ENCODE measurements at regions not wholly inside any gene's neighbourhood (a gene's known extent, or its start where the extent isn't known, plus 50 kb on each side); places are given as distances from the start of the nearest gene placed in this dataset.

DNA sequence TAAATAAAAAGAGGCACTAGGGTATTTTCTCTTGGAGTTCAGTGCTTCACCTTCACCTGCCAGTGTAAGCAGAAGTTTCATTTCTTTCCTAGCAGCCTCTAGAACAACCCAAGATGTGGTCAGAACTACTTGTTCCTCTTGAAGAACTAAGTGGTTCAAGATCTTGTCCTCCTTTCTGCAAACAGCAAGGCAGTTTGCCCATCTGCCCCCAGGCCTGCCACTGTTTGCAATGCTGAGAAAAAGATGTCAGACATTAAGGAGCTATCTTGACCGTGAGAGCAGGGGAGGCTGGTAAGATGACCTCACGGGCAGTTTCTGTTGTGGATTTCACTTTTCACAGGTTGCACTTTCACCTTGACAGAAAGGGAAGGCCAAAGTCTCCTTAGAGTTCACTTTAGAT is 52.0 kb upstream of the KLF4 start:
- no peak overlapping the region for H2AFZ ChIP-seq (replicated peaks; ENCODE audit: low read length, poor library complexity)
- CTCF ChIA-PET, result no interaction called here
- intact Hi-C loops (cut with micrococcal nuclease) (no loop called here), dilution Hi-C loops (cut with HindIII; ENCODE audit: low sequenced_read_pairs, unreplicated experiment) (no loop called here), in situ Hi-C loops (cut with MboI; ENCODE audit: low sequenced_read_pairs) (no loop called here)
- no peak overlapping the region for H3K23ac ChIP-seq (ENCODE audit: low read depth, low read length)
- peaks cover 2% of the 10 kb centered on the region; the same call in 1 of the 2 replicates for H3K4me1 ChIP-seq (ENCODE audit: control insufficient read depth, insufficient read depth, low read length)
- no peak overlapping the region for H3K4me2 ChIP-seq (ENCODE audit: low read depth, low read length)
- H2BK5ac ChIP-seq (ENCODE audit: low read depth, low read length, poor library complexity, severe bottlenecking), result no peak overlapping the region
- ATAC-seq (ENCODE audit: low read depth) (no peak), DNase-seq (no peak)
- H2BK15ac ChIP-seq (ENCODE audit: low read depth, low read length), result no peak overlapping the region
- WGBS, 2 experiments (ENCODE audit: extremely low coverage in 2 of 2, insufficient read length in 1 of 2), result 47% methylated on average over 2 of the region's 2 CpGs; no CpG with 5 or more reads in 1 of the 2 experiments
- H4K5ac ChIP-seq (ENCODE audit: low read depth, low read length), result no peak overlapping the region
- no peaks in the 10 kb centered on the region for H3K9me1 ChIP-seq (ENCODE audit: insufficient read depth, low read length)
- H3K27ac ChIP-seq (ENCODE audit: insufficient read depth, low read length), result no peak overlapping the region
- no peak overlapping the region for H3K14ac ChIP-seq (replicated peaks; ENCODE audit: low read depth, low read length)
- H3K18ac ChIP-seq (ENCODE audit: low read depth, low read length), result no peak overlapping the region
- H3K9ac ChIP-seq (ENCODE audit: low read depth, low read length), result no peak overlapping the region
- no peak overlapping the region for H2AK5ac ChIP-seq (ENCODE audit: low read depth, low read length)
- H3K27me3 ChIP-seq (ENCODE audit: control insufficient read depth, insufficient read depth, low read length), result no peaks in the 10 kb centered on the region
- H2BK20ac ChIP-seq (ENCODE audit: low read depth, low read length), result no peak overlapping the region
- H2BK120ac ChIP-seq (ENCODE audit: low read depth, low read length), result no peak overlapping the region
- H3K79me1 ChIP-seq (ENCODE audit: low read depth in 1 of 2, low read length in 2 of 2), result no peaks in the 10 kb centered on the region
- H3K4me3 ChIP-seq (ENCODE audit: insufficient read depth, low read depth, low read length), result no peak overlapping the region
- no peak overlapping the region for H4K91ac ChIP-seq (ENCODE audit: insufficient read depth, low read depth, low read length)
- TF ChIP-seq RAD21 (IDR thresholded peaks at IDR 0.05; ENCODE audit: low read length), result no peak
- no peak for TF ChIP-seq BHLHE40 (IDR thresholded peaks at IDR 0.05; ENCODE audit: low read depth, low read length)
- TF ChIP-seq, protein P1, sequence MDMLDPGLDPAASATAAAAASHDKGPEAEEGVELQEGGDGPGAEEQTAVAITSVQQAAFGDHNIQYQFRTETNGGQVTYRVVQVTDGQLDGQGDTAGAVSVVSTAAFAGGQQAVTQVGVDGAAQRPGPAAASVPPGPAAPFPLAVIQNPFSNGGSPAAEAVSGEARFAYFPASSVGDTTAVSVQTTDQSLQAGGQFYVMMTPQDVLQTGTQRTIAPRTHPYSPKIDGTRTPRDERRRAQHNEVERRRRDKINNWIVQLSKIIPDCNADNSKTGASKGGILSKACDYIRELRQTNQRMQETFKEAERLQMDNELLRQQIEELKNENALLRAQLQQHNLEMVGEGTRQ (IDR thresholded peaks at IDR 0.05; ENCODE audit: low read depth, low read length), result no peak
- TF ChIP-seq POLR2A (IDR thresholded peaks at IDR 0.05; ENCODE audit: low read depth, low read length), result no peak
- TF ChIP-seq MXI1 (IDR thresholded peaks at IDR 0.05; ENCODE audit: borderline replicate concordance, low read depth, low read length), result no peak
- no peak for TF ChIP-seq CEBPB (IDR thresholded peaks at IDR 0.05; ENCODE audit: low read depth, low read length)
- no peak for TF ChIP-seq NFE2L2 (IDR thresholded peaks at IDR 0.05; ENCODE audit: low read depth, low read length)
- no peak for TF ChIP-seq MAFK (IDR thresholded peaks at IDR 0.05; ENCODE audit: low read depth, low read length)
- H3K4ac ChIP-seq (ENCODE audit: low read depth, low read length), result no peak overlapping the region
- no peak overlapping the region for H3K56ac ChIP-seq (ENCODE audit: extremely low read depth, insufficient read depth, low read length)
- no peak overlapping the region for H4K8ac ChIP-seq (ENCODE audit: low read depth in 2 of 2, low read length in 2 of 2)
- no peaks in the 10 kb centered on the region for H3K36me3 ChIP-seq (ENCODE audit: control insufficient read depth, insufficient read depth, low read length)
- H3K9me3 ChIP-seq (ENCODE audit: control insufficient read depth, insufficient read depth, low read length), result no peaks in the 10 kb centered on the region
- POLR2A ChIA-PET (ENCODE audit: unreplicated experiment), result no interaction called here
- no TSS peak for BruUV-seq (replicated peaks)
- no peak overlapping the region for H2AK9ac ChIP-seq (replicated peaks; ENCODE audit: low read depth, low read length, poor library complexity)
- H4K20me1 ChIP-seq (ENCODE audit: insufficient read depth, low read length), result no peaks in the 10 kb centered on the region
